ENCODE measurements at regions not wholly inside any gene's neighbourhood (a gene's known extent, or its start where the extent isn't known, plus 50 kb on each side); places are given as distances from the start of the nearest gene placed in this dataset.

DNA sequence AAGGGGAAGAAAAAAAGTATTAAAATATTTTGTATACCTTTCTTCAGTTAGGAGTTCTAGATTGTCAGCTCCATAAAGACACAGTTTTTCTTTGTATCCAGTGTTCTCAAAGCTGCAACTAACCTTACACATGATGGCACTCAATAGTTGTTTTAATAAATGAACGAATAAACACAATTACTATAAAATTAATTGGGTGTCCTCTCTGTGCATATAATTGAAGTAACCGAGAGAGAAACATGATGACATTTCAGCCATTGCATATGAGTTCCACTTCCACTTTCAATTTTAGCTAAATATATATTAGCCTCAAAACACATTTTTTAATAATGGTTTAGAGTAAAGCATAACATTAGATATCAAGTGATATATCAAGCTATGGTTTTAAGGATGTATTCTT lies 671.2 kb downstream of the LRFN5 start:
- DNase-seq (ENCODE audit: low spot score): no peak
- TF ChIP-seq, protein P1, sequence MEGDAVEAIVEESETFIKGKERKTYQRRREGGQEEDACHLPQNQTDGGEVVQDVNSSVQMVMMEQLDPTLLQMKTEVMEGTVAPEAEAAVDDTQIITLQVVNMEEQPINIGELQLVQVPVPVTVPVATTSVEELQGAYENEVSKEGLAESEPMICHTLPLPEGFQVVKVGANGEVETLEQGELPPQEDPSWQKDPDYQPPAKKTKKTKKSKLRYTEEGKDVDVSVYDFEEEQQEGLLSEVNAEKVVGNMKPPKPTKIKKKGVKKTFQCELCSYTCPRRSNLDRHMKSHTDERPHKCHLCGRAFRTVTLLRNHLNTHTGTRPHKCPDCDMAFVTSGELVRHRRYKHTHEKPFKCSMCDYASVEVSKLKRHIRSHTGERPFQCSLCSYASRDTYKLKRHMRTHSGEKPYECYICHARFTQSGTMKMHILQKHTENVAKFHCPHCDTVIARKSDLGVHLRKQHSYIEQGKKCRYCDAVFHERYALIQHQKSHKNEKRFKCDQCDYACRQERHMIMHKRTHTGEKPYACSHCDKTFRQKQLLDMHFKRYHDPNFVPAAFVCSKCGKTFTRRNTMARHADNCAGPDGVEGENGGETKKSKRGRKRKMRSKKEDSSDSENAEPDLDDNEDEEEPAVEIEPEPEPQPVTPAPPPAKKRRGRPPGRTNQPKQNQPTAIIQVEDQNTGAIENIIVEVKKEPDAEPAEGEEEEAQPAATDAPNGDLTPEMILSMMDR (IDR thresholded peaks at IDR 0.05; ENCODE audit: extremely low read depth, missing control alignments): no peak

DNA sequence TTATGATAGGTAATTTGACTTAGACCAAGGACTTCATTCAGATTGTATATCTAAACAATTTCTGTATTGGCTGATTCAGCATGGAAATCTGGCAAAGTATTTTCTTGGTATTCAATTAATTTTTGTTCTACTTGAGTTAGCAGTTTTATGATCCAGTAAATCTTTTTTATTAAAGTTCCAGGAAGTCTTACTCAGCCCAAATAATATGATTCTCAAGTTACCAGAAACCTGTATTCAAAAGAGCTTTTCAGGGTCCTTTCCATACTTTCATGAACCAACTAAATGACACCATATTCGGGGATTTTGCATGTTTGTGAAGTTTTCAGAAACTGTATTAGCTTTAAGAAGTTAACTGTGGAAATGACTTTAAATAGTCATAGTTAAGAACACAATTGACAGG lies 662.6 kb downstream of the LRFN5 start:
- no peak for DNase-seq (ENCODE audit: low spot score)
- TF ChIP-seq, protein P1 (IDR thresholded peaks at IDR 0.05; ENCODE audit: extremely low read depth, missing control alignments): no peak

DNA sequence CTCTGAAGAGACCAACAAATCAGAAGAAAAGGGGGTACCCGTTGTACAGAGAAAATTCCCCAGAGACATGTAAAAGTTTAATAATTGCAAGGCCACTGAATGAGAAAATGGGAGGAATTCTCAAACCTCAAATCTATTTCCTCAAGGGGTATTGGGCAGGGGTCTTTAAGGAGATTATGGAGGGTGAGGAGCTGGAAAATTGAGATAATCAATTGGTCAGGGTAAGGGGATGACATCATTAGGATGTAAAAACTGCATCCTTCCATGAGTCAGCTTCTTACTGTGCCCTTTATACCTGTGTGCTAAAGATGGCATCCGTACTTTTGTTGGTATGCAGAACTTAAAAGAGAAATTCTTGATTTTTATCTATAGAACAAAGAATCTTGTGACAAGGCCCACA lies 641.5 kb downstream of the LRFN5 start:
- TF ChIP-seq, protein P1 (IDR thresholded peaks at IDR 0.05; ENCODE audit: extremely low read depth, missing control alignments): no peak
- DNase-seq (ENCODE audit: low spot score): no peak

DNA sequence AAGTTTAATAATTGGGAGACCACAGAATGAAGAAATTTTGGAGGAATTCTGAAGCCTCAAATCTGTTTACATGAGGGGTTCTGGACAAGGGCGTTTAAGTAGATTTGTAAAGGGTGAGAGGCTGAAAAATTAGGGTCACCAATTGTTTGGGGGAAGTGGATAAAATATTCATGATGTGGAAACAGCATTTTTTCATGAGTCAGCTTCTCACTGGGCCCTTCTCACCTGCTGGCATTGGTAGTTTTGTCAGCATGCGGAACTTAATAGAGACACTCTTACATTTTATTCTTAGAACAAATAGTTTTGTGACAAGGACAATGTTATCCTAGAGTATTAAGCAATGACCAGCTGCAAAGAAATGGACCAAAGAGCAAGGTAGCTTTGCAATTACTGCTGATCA lies 634.4 kb downstream of the LRFN5 start:
- TF ChIP-seq, protein P1 (IDR thresholded peaks at IDR 0.05; ENCODE audit: extremely low read depth, missing control alignments): no peak
- DNase-seq (ENCODE audit: low spot score): no peak

DNA sequence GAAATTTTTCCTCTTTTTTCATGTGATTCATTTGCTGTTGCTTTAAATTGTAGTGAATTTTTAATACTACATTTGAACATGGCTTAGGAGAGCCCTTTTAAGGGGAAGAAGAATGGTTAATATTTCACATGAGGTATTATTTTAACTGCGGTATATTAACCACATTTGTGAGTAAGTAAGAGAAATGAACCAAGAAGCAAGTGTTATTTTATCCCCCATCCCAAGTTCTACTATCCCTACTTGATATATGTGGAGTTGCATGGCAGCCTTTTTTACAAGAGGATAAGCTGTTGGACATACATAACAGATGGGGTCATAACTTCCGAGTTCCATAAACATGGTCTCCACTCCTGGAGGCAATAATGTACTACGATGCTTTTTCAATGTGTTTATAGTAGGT lies 623.3 kb downstream of the LRFN5 start:
- DNase-seq (ENCODE audit: low spot score): no peak
- TF ChIP-seq, protein P1 (IDR thresholded peaks at IDR 0.05; ENCODE audit: extremely low read depth, missing control alignments): no peak

DNA sequence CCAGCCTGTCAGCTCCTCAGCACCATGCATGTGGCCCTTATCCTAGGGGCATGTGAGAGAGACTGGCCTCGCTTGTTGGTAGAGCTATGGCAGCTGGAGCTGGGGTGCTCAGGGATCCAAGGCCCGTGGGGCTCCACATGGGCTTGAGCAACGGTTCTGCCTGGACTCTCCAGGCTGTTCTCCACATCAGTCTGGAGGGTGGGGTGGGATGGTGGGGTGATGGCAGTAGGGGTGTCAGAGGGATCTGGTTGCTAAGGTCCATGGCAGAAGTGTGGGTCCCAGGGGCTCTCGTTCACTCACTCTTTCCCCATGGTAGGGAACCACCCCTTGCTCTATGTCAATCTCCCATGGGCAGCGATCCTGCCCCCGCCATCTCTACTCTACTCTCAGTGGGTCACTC lies 622.6 kb downstream of the LRFN5 start:
- TF ChIP-seq, protein P1 (IDR thresholded peaks at IDR 0.05; ENCODE audit: extremely low read depth, missing control alignments): no peak
- DNase-seq (ENCODE audit: low spot score): no peak

DNA sequence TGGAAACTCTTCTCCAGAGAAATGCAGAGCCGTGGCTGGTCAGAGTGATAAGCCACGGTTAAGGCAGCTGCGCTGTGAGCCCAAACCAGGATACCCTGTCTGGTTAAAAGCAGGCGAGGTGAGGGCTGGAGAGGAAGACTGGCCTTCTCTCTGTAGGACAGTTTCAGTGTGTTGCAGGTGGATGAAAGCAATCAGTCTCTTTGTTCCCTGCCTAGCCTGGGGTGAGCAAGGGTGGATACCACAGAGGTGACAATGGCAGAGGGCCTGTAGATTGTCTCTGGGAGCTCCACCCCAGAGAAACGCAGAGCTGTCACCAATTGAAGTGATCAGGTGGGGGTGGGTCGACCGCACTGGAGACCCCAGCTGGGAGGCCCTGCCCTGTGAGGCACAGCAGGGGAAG lies 621.9 kb downstream of the LRFN5 start:
- no peak for DNase-seq (ENCODE audit: low spot score)
- TF ChIP-seq, protein P1 (IDR thresholded peaks at IDR 0.05; ENCODE audit: extremely low read depth, missing control alignments): no peak

Data from GM20000 (cell line).